ENCODE measurements at regions not wholly inside any gene's neighbourhood (a gene's known extent, or its start where the extent isn't known, plus 50 kb on each side); places are given as distances from the start of the nearest gene placed in this dataset.

DNA sequence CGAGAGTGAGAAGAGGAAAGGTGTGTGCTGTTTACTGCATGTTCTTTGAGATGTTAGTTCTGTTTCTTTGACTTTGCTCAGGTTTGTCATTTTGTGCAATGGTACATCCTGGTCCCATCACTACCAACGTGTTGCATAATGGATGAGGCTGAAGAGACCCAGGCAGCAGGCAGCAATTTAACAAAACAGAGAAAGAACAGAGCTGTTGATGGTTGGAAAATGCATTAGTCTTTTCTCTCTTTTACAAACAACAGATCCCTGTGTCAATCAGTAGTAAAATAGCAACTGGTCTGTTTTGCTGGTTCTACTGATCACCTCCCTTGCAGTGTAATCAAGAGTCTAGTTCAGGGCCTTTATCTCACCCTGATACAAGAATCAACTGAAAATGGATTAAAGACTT lies 64.8 kb upstream of the LIMCH1 start:
- TF ChIP-seq, protein P1, sequence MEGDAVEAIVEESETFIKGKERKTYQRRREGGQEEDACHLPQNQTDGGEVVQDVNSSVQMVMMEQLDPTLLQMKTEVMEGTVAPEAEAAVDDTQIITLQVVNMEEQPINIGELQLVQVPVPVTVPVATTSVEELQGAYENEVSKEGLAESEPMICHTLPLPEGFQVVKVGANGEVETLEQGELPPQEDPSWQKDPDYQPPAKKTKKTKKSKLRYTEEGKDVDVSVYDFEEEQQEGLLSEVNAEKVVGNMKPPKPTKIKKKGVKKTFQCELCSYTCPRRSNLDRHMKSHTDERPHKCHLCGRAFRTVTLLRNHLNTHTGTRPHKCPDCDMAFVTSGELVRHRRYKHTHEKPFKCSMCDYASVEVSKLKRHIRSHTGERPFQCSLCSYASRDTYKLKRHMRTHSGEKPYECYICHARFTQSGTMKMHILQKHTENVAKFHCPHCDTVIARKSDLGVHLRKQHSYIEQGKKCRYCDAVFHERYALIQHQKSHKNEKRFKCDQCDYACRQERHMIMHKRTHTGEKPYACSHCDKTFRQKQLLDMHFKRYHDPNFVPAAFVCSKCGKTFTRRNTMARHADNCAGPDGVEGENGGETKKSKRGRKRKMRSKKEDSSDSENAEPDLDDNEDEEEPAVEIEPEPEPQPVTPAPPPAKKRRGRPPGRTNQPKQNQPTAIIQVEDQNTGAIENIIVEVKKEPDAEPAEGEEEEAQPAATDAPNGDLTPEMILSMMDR (IDR thresholded peaks at IDR 0.05), result no peak
- no peak for TF ChIP-seq POLR2A (IDR thresholded peaks at IDR 0.05)
